ENCODE measurements at regions not wholly inside any gene's neighbourhood (a gene's known extent, or its start where the extent isn't known, plus 50 kb on each side); places are given as distances from the start of the nearest gene placed in this dataset.

- no peak for DNase-seq
- H2AFZ ChIP-seq (ENCODE audit: low read length), result no peak overlapping the region
- H3K36me3 ChIP-seq (replicated peaks; ENCODE audit: insufficient read depth, low read length), result no peaks in the 10 kb centered on the region
- H3K27me3 ChIP-seq (replicated peaks; ENCODE audit: insufficient read depth, low read length), result no peaks in the 10 kb centered on the region
- no peaks in the 10 kb centered on the region for H4K20me1 ChIP-seq (ENCODE audit: insufficient read depth, low read length)
- no peaks in the 10 kb centered on the region for H3K9me2 ChIP-seq (replicated peaks; ENCODE audit: insufficient read depth, low read length)
- TF ChIP-seq EZH2phosphoT487 (IDR thresholded peaks at IDR 0.05; ENCODE audit: low read length) (no peak), CTCF (IDR thresholded peaks at IDR 0.05; ENCODE audit: low read length) (no peak), EZH2 (optimal IDR thresholded peaks at IDR 0.05; ENCODE audit: low read depth, low read length) (no peak)
- no peak overlapping the region for H3K4me2 ChIP-seq (ENCODE audit: low read depth, low read length)
- no peak overlapping the region for H3K4me3 ChIP-seq (ENCODE audit: low read length)
- H3F3A ChIP-seq (ENCODE audit: insufficient read depth, low read length), result no peaks in the 10 kb centered on the region
- no peaks in the 10 kb centered on the region for H3K79me2 ChIP-seq (ENCODE audit: low read length)
- H3K9ac ChIP-seq (ENCODE audit: low read length), result no peak overlapping the region
- no peaks in the 10 kb centered on the region for H3K9me3 ChIP-seq (replicated peaks; ENCODE audit: insufficient read depth, low read length)
- H3K4me1 ChIP-seq (ENCODE audit: low read length), result no peaks in the 10 kb centered on the region
- H3K27ac ChIP-seq (ENCODE audit: low read length), result no peak overlapping the region
Observed at GRCh38 chr5:136856648-136857047, 491.3 kb upstream of the TRPC7 start.

GRCh38 chr5:136853971-136854370 is 488.6 kb upstream of the TRPC7 start:
- Histone ChIP-seq H3K9me2 (replicated peaks; ENCODE audit: insufficient read depth, low read length) (no peaks in the 10 kb centered on the region), H3F3A (ENCODE audit: insufficient read depth, low read length) (no peaks in the 10 kb centered on the region), H3K9ac (ENCODE audit: low read length) (no peak overlapping the region), H3K4me1 (ENCODE audit: low read length) (no peaks in the 10 kb centered on the region), H3K9me3 (replicated peaks; ENCODE audit: insufficient read depth, low read length) (no peaks in the 10 kb centered on the region), H4K20me1 (ENCODE audit: insufficient read depth, low read length) (no peaks in the 10 kb centered on the region), H2AFZ (ENCODE audit: low read length) (no peak overlapping the region), H3K27me3 (replicated peaks; ENCODE audit: insufficient read depth, low read length) (no peaks in the 10 kb centered on the region), H3K4me3 (ENCODE audit: low read length) (no peak overlapping the region), H3K36me3 (replicated peaks; ENCODE audit: insufficient read depth, low read length) (no peaks in the 10 kb centered on the region), H3K4me2 (ENCODE audit: low read depth, low read length) (no peak overlapping the region), H3K79me2 (ENCODE audit: low read length) (no peaks in the 10 kb centered on the region), H3K27ac (ENCODE audit: low read length) (no peak overlapping the region)
- no peak for DNase-seq
- TF ChIP-seq EZH2phosphoT487 (IDR thresholded peaks at IDR 0.05; ENCODE audit: low read length) (no peak), EZH2 (optimal IDR thresholded peaks at IDR 0.05; ENCODE audit: low read depth, low read length) (no peak), CTCF (IDR thresholded peaks at IDR 0.05; ENCODE audit: low read length) (no peak)

DNA sequence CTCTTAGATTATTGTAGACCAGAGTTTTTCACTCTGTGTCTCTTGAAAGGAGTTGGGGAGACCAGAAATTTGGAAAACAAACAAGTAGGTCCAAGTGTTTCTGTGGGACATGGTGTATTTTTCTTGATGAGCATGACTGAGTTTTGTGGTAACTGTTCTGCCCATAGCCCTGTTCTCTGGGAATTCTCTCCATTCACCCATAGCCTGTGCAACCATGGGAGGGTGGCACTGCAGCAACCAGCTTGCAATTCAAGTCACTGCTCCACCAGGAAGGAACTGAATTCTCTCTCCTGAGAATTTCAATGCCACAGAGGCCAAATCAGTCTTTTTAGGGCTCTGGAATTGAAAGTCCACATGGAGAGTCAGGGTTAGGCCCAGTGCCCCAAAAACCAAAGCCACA is 475.3 kb upstream of the TRPC7 start:
- Histone ChIP-seq H3K9ac (ENCODE audit: low read length) (no peak overlapping the region), H3K9me2 (replicated peaks; ENCODE audit: insufficient read depth, low read length) (no peaks in the 10 kb centered on the region), H3K79me2 (ENCODE audit: low read length) (no peaks in the 10 kb centered on the region), H3K36me3 (replicated peaks; ENCODE audit: insufficient read depth, low read length) (no peaks in the 10 kb centered on the region), H3F3A (ENCODE audit: insufficient read depth, low read length) (no peaks in the 10 kb centered on the region), H4K20me1 (ENCODE audit: insufficient read depth, low read length) (no peaks in the 10 kb centered on the region), H3K4me2 (ENCODE audit: low read depth, low read length) (no peak overlapping the region), H3K4me3 (ENCODE audit: low read length) (no peak overlapping the region), H3K27ac (ENCODE audit: low read length) (no peak overlapping the region), H2AFZ (ENCODE audit: low read length) (no peak overlapping the region), H3K27me3 (replicated peaks; ENCODE audit: insufficient read depth, low read length) (no peaks in the 10 kb centered on the region), H3K9me3 (replicated peaks; ENCODE audit: insufficient read depth, low read length) (no peaks in the 10 kb centered on the region), H3K4me1 (ENCODE audit: low read length) (no peaks in the 10 kb centered on the region)
- TF ChIP-seq EZH2phosphoT487 (IDR thresholded peaks at IDR 0.05; ENCODE audit: low read length) (no peak), CTCF (IDR thresholded peaks at IDR 0.05; ENCODE audit: low read length) (no peak), EZH2 (optimal IDR thresholded peaks at IDR 0.05; ENCODE audit: low read depth, low read length) (no peak)
- no peak for DNase-seq
